Esophagus squamous epithelium (tissue), 4 donors: ENCODE measurements at regions not wholly inside any gene's neighbourhood (a gene's known extent, or its start where the extent isn't known, plus 50 kb on each side); places are given as distances from the start of the nearest gene placed in this dataset.

Source experiments
- CTCF ChIP-seq, 6 experiments: fragments of 450-650 bp in 4 of 6; fragments of 200-600 bp in 2 of 6; sonication (generic) in 2 of 6; IDR thresholded peaks; one replicate each; pipeline ENCODE4 v1.5.1; 2016 to 2019; ENCODE audit warnings: antibody characterized with exemption in 6 of 6, mild to moderate bottlenecking in 4 of 6, moderate library complexity in 4 of 6
- POLR2A ChIP-seq, 4 donors: fragments of 450-650 bp; IDR thresholded peaks; one replicate each; pipeline ENCODE4 v1.6.1; 2017; ENCODE audit warnings: antibody characterized with exemption in 4 of 4, mild to moderate bottlenecking in 4 of 4, moderate library complexity in 3 of 4

DNA sequence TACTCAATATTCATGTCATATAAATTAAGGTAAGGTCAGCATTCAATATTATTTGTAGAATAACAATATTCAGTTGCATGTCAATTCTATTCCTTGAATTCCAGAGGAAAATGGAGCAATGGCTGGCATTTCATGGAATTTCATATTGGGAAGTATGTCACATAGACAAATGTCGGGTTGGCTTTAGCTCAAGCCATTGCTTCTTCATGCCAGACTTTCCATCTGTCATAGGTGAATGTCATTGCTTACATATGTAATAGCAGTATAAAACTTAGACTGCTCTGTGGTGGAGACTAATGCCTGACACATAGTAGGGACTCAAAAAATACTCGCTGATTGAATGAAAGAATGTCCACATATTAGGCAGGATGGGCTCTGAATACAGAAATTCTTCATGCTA is 509.6 kb upstream of the CHORDC1 start:
- TF ChIP-seq CTCF (IDR thresholded peaks at IDR 0.05) = no peak
- no peak for TF ChIP-seq POLR2A (IDR thresholded peaks at IDR 0.05)
